ENCODE measurements at regions not wholly inside any gene's neighbourhood (a gene's known extent, or its start where the extent isn't known, plus 50 kb on each side); places are given as distances from the start of the nearest gene placed in this dataset.
"Not testable (repeated sequence)": the region's sequence is repeated elsewhere in the genome, so short reads cannot be mapped to it uniquely, and the experiment has no call there.

GRCh38 chr5:176067162-176067561, 99.0 kb upstream of the THOC3 start:
- not testable (repeated sequence) for H3K4me3 Mint-ChIP-seq; H4K8ac ChIP-seq (replicated peaks; ENCODE audit: insufficient read length, low read depth, low read length); DNase-seq; H2BK15ac ChIP-seq (ENCODE audit: low read depth, low read length); H3K18ac ChIP-seq (ENCODE audit: insufficient read length, low read depth, low read length); H3K23me2 ChIP-seq (ENCODE audit: insufficient read length, low read depth, low read length, poor library complexity, severe bottlenecking); H3K23ac ChIP-seq (ENCODE audit: insufficient read length, low read depth, low read length); H2AFZ ChIP-seq (ENCODE audit: low read length); H3T11ph ChIP-seq (ENCODE audit: low read length); H4K91ac ChIP-seq (ENCODE audit: insufficient read length, low read depth, low read length); H3K27me3 ChIP-seq (ENCODE audit: insufficient read depth, low read length); H3K36me3 Mint-ChIP-seq (ENCODE audit: insufficient read depth in 1 of 3, low read depth in 3 of 3); H3K9ac ChIP-seq (ENCODE audit: extremely low read depth, insufficient read length, low read length); H3K9me3 ChIP-seq (ENCODE audit: control insufficient read depth, low read depth, low read length); H3K79me1 ChIP-seq (ENCODE audit: insufficient read depth, low read depth, low read length, poor library complexity, severe bottlenecking); H3K4ac ChIP-seq (ENCODE audit: low read depth, low read length); H2AK5ac ChIP-seq (ENCODE audit: insufficient read length, low read length); H3K56ac ChIP-seq (ENCODE audit: insufficient read length, low read depth, low read length); H3K4me2 ChIP-seq (ENCODE audit: insufficient read depth, insufficient read length, low read length); H2BK12ac ChIP-seq (ENCODE audit: insufficient read length, low read depth, low read length); H3K27me3 Mint-ChIP-seq (ENCODE audit: low read depth); H4K5ac ChIP-seq (ENCODE audit: insufficient read length, low read depth, low read length); H3K27ac ChIP-seq (ENCODE audit: insufficient read length, low read depth, low read length); H4K20me1 ChIP-seq (ENCODE audit: control insufficient read depth, insufficient read depth, insufficient read length); H3K9me3 Mint-ChIP-seq; H2BK5ac ChIP-seq (ENCODE audit: insufficient read length, low read length); H3K27ac Mint-ChIP-seq; H3K4me1 ChIP-seq (ENCODE audit: insufficient read depth, low read length); H2BK120ac ChIP-seq (ENCODE audit: low read depth, low read length, poor library complexity, severe bottlenecking); H3K79me2 ChIP-seq (ENCODE audit: insufficient read depth, low read length); H3K14ac ChIP-seq (ENCODE audit: insufficient read depth, low read length); H3K4me1 Mint-ChIP-seq; H2BK20ac ChIP-seq (ENCODE audit: low read depth, low read length, poor library complexity, severe bottlenecking)
- no CpG with 5 or more reads among the region's 1 CpG for WGBS (ENCODE audit: extremely low coverage, insufficient read length, low lambda C conversion rate)

DNA sequence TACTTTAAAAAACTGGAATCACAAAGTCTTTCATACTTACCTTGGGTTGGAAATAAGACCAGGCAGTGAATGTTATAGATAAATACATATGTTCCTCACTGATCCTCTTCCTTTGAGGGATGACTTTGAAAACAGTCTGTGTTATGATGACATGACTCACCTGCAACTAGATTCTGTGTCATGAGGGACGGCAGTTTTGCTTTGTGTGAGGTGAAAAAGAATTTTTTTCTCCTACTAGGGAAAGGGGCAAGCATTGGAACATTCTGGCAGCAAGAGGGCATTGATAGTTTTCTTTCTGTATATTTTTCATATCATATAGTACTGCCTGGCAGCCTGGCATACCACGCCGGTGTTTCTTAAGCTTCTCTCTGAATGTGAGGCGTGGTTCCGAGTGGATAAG, 99.8 kb upstream of the THOC3 start:
- not testable (repeated sequence) for H3T11ph ChIP-seq (ENCODE audit: low read length); H3K56ac ChIP-seq (ENCODE audit: insufficient read length, low read depth, low read length); H3K9me3 Mint-ChIP-seq; H3K27me3 ChIP-seq (ENCODE audit: insufficient read depth, low read length); H3K4ac ChIP-seq (ENCODE audit: low read depth, low read length); H4K20me1 ChIP-seq (ENCODE audit: control insufficient read depth, insufficient read depth, insufficient read length); H3K9me3 ChIP-seq (ENCODE audit: control insufficient read depth, low read depth, low read length); DNase-seq; H3K27me3 Mint-ChIP-seq (ENCODE audit: low read depth); H3K4me3 Mint-ChIP-seq; H3K4me1 Mint-ChIP-seq; H2BK15ac ChIP-seq (ENCODE audit: low read depth, low read length); H3K79me2 ChIP-seq (ENCODE audit: insufficient read depth, low read length); H2BK20ac ChIP-seq (ENCODE audit: low read depth, low read length, poor library complexity, severe bottlenecking); H2AFZ ChIP-seq (ENCODE audit: low read length); H3K27ac Mint-ChIP-seq; H2BK12ac ChIP-seq (ENCODE audit: insufficient read length, low read depth, low read length); H3K79me1 ChIP-seq (ENCODE audit: insufficient read depth, low read depth, low read length, poor library complexity, severe bottlenecking); H2BK120ac ChIP-seq (ENCODE audit: low read depth, low read length, poor library complexity, severe bottlenecking); H3K18ac ChIP-seq (ENCODE audit: insufficient read length, low read depth, low read length); H3K4me2 ChIP-seq (ENCODE audit: insufficient read depth, insufficient read length, low read length); H3K23ac ChIP-seq (ENCODE audit: insufficient read length, low read depth, low read length); H3K36me3 Mint-ChIP-seq (ENCODE audit: insufficient read depth in 1 of 3, low read depth in 3 of 3); H4K5ac ChIP-seq (ENCODE audit: insufficient read length, low read depth, low read length); H3K27ac ChIP-seq (ENCODE audit: insufficient read length, low read depth, low read length); H2AK5ac ChIP-seq (ENCODE audit: insufficient read length, low read length); H2BK5ac ChIP-seq (ENCODE audit: insufficient read length, low read length); H3K4me1 ChIP-seq (ENCODE audit: insufficient read depth, low read length); H4K8ac ChIP-seq (replicated peaks; ENCODE audit: insufficient read length, low read depth, low read length); H3K14ac ChIP-seq (ENCODE audit: insufficient read depth, low read length); H4K91ac ChIP-seq (ENCODE audit: insufficient read length, low read depth, low read length); H3K9ac ChIP-seq (ENCODE audit: extremely low read depth, insufficient read length, low read length); H3K23me2 ChIP-seq (ENCODE audit: insufficient read length, low read depth, low read length, poor library complexity, severe bottlenecking)
- no CpG with 5 or more reads among the region's 5 CpGs for WGBS (ENCODE audit: extremely low coverage, insufficient read length, low lambda C conversion rate)

Data from H9 (cell line).